Mesodermal cell (in vitro differentiated cells): ENCODE measurements at regions not wholly inside any gene's neighbourhood (a gene's known extent, or its start where the extent isn't known, plus 50 kb on each side); places are given as distances from the start of the nearest gene placed in this dataset.
"Not testable (repeated sequence)": the region's sequence is repeated elsewhere in the genome, so short reads cannot be mapped to it uniquely, and the experiment has no call there.

Experiments
- H3K27ac ChIP-seq: 2 replicates; pipeline ENCODE4 v1.7.0; 2013; ENCODE audit warnings: mild to moderate bottlenecking, low read depth, low read length, moderate library complexity; ENCODE audit not compliant: severe bottlenecking
- H3K36me3 ChIP-seq: 2 replicates; pipeline ENCODE4 v1.7.1; 2013; ENCODE audit warnings: mild to moderate bottlenecking, low read length, moderate library complexity; ENCODE audit not compliant: control insufficient read depth, insufficient read depth
- H3K4me1 ChIP-seq: one replicate; pipeline ENCODE4 v1.7.1; 2013; ENCODE audit warnings: mild to moderate bottlenecking, low read length; ENCODE audit not compliant: insufficient read depth, control insufficient read depth, poor library complexity, severe bottlenecking
- H3K4me3 ChIP-seq: 2 replicates; pipeline ENCODE4 v1.7.0; 2013; ENCODE audit warnings: low read length, control low read depth, mild to moderate bottlenecking; ENCODE audit not compliant: insufficient read depth, poor library complexity, severe bottlenecking; ENCODE audit errors: extremely low read depth
- H3K9me3 ChIP-seq: 2 replicates; pipeline ENCODE4 v1.7.1; 2013; ENCODE audit warnings: mild to moderate bottlenecking, low read length, moderate library complexity; ENCODE audit not compliant: control insufficient read depth
- WGBS, 2 experiments: methylation state at CpG; one replicate each; pipeline ENCODE4 v1.1.5; 2013; ENCODE audit warnings: missing lambda C conversion rate in 2 of 2; ENCODE audit not compliant: insufficient coverage in 2 of 2; 5-methylcytosine and 5-hydroxymethylcytosine counted together

- Histone ChIP-seq H3K27ac (no peak overlapping the region), H3K4me1 (peaks cover 12% of the 10 kb centered on the region), H3K36me3 (no peaks in the 10 kb centered on the region), H3K9me3 (no peaks in the 10 kb centered on the region), H3K4me3 (no peak overlapping the region)
- WGBS, 2 experiments = 100% methylated on average over 1 of the region's 1 CpG
Measured at GRCh38 chr6:11311970-11312369, 79.5 kb upstream of the NEDD9 start.

GRCh38 chr6:11309947-11310665 lies 77.6 kb upstream of the NEDD9 start:
- Histone ChIP-seq H3K9me3 (no peaks in the 10 kb centered on the region), H3K36me3 (no peaks in the 10 kb centered on the region), H3K4me1 (no peaks in the 10 kb centered on the region), H3K4me3 (no peak overlapping the region), H3K27ac (no peak overlapping the region)
- 85 to 90% methylated on average over 5 to 7 of the region's 7 CpGs for WGBS, 2 experiments

GRCh38 chr6:11307226-11307625 lies 74.8 kb upstream of the NEDD9 start:
- H3K4me1 ChIP-seq = no peaks in the 10 kb centered on the region
- no peak overlapping the region for H3K4me3 ChIP-seq
- WGBS, 2 experiments = 80% methylated on average over 1 of the region's 3 CpGs; no CpG with 5 or more reads in 1 of the 2 experiments

GRCh38 chr6:11304946-11305345 lies 72.5 kb upstream of the NEDD9 start:
- Histone ChIP-seq H3K4me3 (no peak overlapping the region), H3K27ac (no peak overlapping the region), H3K4me1 (no peaks in the 10 kb centered on the region), H3K9me3 (no peaks in the 10 kb centered on the region), H3K36me3 (no peaks in the 10 kb centered on the region)
- WGBS, 2 experiments = no CpG with 5 or more reads among the region's 3 CpGs

More at GRCh38 chr6:11307226-11307625, 74.8 kb upstream of the NEDD9 start:
- no peak overlapping the region for H3K27ac ChIP-seq
- no peaks in the 10 kb centered on the region for H3K36me3 ChIP-seq
- no peaks in the 10 kb centered on the region for H3K9me3 ChIP-seq

- H3K27ac ChIP-seq, H3K4me3 ChIP-seq, H3K4me1 ChIP-seq, H3K9me3 ChIP-seq, H3K36me3 ChIP-seq: not testable (repeated sequence)
- 94 to 100% methylated on average over 2 to 5 of the region's 5 CpGs for WGBS, 2 experiments
Measured at GRCh38 chr6:11299876-11300428, 67.5 kb upstream of the NEDD9 start.

- 65 to 67% methylated on average over 4 to 5 of the region's 5 CpGs for WGBS, 2 experiments
Measured at GRCh38 chr6:11299421-11299784, 66.9 kb upstream of the NEDD9 start.

GRCh38 chr6:11298651-11299420 lies 66.4 kb upstream of the NEDD9 start:
- Histone ChIP-seq H3K27ac (peak overlapping the region; percentile 71), H3K36me3 (no peaks in the 10 kb centered on the region), H3K9me3 (no peaks in the 10 kb centered on the region), H3K4me1 (peaks cover 9% of the 10 kb centered on the region), H3K4me3 (no peak overlapping the region)
- 86 to 93% methylated on average over 3 to 9 of the region's 9 CpGs for WGBS, 2 experiments

More at GRCh38 chr6:11299421-11299784, 66.9 kb upstream of the NEDD9 start:
- not testable (repeated sequence) for H3K36me3 ChIP-seq, H3K4me1 ChIP-seq, H3K9me3 ChIP-seq, H3K4me3 ChIP-seq
- H3K27ac ChIP-seq = peak overlapping the region; percentile 71

GRCh38 chr6:11297376-11297729 lies 64.9 kb upstream of the NEDD9 start:
- Histone ChIP-seq H3K4me3 (no peak overlapping the region), H3K36me3 (no peaks in the 10 kb centered on the region), H3K4me1 (peaks cover 9% of the 10 kb centered on the region), H3K9me3 (no peaks in the 10 kb centered on the region), H3K27ac (no peak overlapping the region)
- WGBS, 2 experiments = 100% methylated on average over 1 of the region's 1 CpG; no CpG with 5 or more reads in 1 of the 2 experiments

- H3K27ac ChIP-seq = no peak overlapping the region
- H3K4me3 ChIP-seq = no peak overlapping the region
- WGBS, 2 experiments = 85 to 88% methylated on average over 9 of the region's 11 CpGs
Measured at GRCh38 chr6:11296449-11297375, 64.2 kb upstream of the NEDD9 start.

GRCh38 chr6:11295969-11296368 lies 63.5 kb upstream of the NEDD9 start:
- H3K4me3 ChIP-seq = no peak overlapping the region
- no peak overlapping the region for H3K27ac ChIP-seq
- H3K9me3 ChIP-seq = no peaks in the 10 kb centered on the region
- no CpG with 5 or more reads among the region's 2 CpGs for WGBS, 2 experiments
- H3K36me3 ChIP-seq = no peaks in the 10 kb centered on the region
- peaks cover 9% of the 10 kb centered on the region for H3K4me1 ChIP-seq

More at GRCh38 chr6:11296449-11297375, 64.2 kb upstream of the NEDD9 start:
- Histone ChIP-seq H3K9me3 (no peaks in the 10 kb centered on the region), H3K36me3 (no peaks in the 10 kb centered on the region), H3K4me1 (peaks cover 9% of the 10 kb centered on the region)
